HG02678 (cell line): ENCODE measurements at regions not wholly inside any gene's neighbourhood (a gene's known extent, or its start where the extent isn't known, plus 50 kb on each side); places are given as distances from the start of the nearest gene placed in this dataset.
"Not testable (repeated sequence)": the region's sequence is repeated elsewhere in the genome, so short reads cannot be mapped to it uniquely, and the experiment has no call there.

Experiments used
- ATAC-seq: cut with Tn5 transposase; IDR thresholded peaks from one replicate; pipeline ENCODE4 v1.9.1; 2021; ENCODE audit warnings: mild to moderate bottlenecking, moderate library complexity; ENCODE audit not compliant: unreplicated experiment

- ATAC-seq: no peak
Observed at GRCh38 chr2:52428224-52428623, 1339.4 kb upstream of the CHAC2 start.

DNA sequence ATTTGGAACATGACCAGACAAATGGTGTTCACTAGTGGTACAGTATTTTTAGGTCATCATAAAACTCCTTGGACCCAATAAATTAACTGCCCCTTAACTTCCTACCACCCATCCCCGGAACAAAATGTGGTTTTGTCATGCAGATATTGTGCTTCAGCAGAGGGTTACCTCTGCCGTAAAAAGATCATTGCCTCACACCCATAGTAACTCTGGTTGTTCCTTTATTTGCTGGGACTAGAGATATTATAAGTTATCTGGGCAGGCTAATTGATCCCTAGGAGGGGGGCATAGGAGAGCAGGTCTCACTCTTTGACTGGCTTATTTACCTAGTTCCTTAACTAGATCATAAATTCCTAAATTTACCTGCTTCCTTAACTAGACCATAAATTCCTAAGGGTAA is 1343.9 kb upstream of the CHAC2 start:
- no peak for ATAC-seq

DNA sequence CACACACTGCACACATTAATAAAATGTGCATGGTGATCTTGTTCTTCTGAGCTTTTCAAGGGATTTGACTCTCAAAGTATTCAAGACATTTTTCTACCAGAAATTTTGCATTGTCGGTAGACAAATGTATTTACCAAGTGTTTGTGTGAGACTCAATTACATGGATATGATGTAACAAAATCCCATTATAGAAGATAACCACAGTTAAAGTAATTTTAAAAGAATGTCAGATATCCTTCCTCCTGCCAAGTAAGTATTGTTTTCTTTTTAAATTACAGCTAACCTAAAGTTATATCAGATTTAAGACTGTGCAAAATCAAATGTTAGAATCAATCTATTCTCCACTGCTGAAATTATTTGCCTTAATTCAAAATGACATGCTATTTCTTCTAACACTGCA is 1344.5 kb upstream of the CHAC2 start:
- no peak for ATAC-seq

GRCh38 chr2:52416340-52416739 is 1351.3 kb upstream of the CHAC2 start:
- ATAC-seq: no peak

GRCh38 chr2:52414561-52415295 is 1352.9 kb upstream of the CHAC2 start:
- no peak for ATAC-seq

- ATAC-seq: not testable (repeated sequence)
Observed at GRCh38 chr2:52409308-52410118, 1358.1 kb upstream of the CHAC2 start.

GRCh38 chr2:52405980-52406379 is 1361.6 kb upstream of the CHAC2 start:
- no peak for ATAC-seq

DNA sequence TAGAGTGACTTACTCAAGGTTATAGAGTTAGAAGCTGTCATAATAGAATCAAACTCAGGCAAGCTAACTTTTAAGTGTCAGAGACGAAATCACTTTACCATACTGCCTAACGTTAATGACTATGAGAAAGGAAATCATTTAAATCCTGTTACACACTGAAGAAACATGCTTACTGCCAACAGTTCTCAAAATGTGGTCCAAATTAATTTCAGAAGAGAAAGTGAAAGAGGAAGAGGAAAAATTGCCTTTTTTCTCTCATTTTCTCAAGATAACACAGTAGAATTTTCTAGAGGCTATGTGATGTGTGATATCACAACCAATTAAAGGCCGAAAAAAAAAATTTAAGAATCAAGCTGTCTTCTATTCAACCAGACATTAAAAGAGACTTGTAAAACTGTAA is 1362.7 kb upstream of the CHAC2 start:
- no peak for ATAC-seq

DNA sequence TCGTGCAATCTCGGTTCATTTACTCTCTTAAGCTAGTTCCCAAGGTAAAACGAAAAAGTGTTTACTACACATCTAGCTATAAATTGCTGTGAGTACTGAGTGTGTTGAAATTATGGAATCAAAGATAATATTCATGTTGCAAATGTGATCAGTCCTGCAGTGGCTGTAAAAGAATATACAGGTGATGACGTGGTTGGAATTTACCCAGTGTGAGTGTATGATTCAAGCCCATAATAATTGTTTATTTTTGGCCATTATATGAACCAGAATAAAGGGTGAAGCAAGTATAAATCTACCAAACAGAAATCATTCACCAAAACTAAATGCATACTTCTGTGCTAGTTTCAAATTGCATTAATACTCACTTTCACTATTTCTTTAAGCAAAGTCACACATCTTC is 1363.6 kb upstream of the CHAC2 start:
- ATAC-seq: no peak

DNA sequence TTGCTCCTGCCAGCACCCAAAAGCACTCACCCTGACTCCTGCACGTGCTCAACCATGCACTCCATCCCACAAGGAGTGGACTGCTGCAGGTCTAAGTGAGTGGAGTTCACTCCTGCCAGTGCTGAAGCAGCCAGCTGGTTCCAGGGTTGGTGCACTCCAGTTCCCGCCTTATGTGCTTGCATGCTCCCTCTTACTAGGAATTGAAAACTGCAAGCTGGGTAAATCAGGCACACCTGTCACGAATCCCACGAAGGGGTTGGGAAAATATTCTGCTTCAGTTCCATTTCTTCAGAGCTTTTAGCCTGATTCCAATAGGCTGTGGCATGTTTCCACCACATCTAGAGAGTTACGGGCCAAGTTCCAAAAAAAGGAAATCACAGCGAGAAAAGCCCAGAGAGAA is 1365.5 kb upstream of the CHAC2 start:
- ATAC-seq: no peak

- ATAC-seq: no peak
Observed at GRCh38 chr2:52396836-52397235, 1364.9 kb upstream of the NRXN1 start.

DNA sequence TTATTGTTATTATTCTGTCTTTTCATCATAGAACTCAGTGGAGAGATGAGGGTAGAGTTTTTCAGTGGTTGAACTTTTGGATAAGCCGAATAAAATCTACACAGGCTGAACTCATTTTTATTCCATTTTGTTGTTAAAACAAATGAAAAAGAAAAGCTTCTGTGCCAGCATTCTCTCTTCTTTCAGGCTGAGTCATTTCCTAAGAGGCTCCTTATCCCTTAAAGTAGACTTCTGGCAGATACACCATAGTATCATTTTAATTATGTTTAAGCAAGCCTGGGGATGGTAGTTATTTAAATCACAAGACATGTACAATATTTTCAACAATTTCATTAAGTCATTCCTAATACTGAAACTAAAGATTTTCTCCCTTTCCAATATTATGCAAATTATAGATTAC is 1364.0 kb upstream of the NRXN1 start:
- ATAC-seq: no peak

GRCh38 chr2:52391621-52392020 is 1359.7 kb upstream of the NRXN1 start:
- no peak for ATAC-seq

DNA sequence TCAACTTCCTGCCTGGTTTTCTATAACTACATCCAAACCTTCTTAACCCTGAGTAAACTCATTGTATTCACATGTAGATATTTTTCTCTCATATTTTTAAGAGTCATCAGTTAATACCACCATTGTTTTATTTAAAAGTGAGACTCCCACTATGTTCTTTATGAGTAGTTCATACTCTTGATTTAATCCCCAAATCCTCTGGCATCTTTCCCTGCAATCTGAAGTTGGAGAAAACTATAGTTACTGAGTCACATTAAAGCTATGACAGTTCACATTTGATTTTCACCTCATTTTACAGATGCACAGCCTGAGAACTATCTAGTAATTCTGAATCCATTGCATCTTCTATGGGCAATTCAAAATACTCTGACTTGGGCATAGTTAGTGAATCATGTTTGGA is 1358.7 kb upstream of the NRXN1 start:
- ATAC-seq: no peak

- no peak for ATAC-seq
Observed at GRCh38 chr2:52387937-52388590, 1356.1 kb upstream of the NRXN1 start.

- ATAC-seq: no peak
Observed at GRCh38 chr2:52386433-52387030, 1354.6 kb upstream of the NRXN1 start.

GRCh38 chr2:52383541-52383940 is 1351.6 kb upstream of the NRXN1 start:
- ATAC-seq: no peak

DNA sequence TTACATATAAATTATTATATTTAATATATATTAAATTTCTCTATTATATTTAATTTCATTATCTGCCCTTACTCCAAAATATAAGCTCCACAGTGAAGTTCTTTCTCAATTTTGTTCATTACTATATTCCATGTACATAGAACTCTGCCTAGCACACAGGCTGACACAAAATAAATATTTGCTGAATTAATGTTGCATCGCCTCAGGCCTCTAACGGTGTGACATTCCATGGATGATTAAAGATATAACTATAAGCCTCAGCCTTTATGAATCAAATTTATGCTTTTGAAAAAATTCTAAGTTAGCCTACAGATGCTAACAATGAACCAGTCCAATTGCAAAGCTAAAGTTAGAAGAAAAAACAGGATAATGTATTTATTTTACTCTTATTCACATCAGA is 1337.2 kb upstream of the NRXN1 start:
- no peak for ATAC-seq

GRCh38 chr2:52368141-52368540 is 1336.2 kb upstream of the NRXN1 start:
- no peak for ATAC-seq

DNA sequence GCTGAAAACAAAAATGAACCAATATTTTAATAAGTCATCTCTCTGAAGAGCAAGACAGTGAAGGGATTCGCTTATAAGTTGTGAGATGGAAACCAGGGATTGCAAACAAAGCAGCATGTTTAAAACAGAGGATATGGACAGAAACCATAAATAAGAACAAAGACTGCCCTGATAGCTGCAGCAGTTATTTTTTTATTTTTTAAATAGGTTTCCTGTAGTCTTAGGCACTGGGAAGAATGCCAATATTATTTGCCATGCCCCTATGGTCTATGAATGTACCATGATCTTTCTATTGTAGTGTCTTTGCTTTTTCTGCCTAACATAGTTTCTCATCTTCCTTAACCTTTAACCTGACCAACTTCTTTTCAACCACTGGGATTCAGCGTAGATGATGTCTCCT is 1334.0 kb upstream of the NRXN1 start:
- ATAC-seq: no peak

DNA sequence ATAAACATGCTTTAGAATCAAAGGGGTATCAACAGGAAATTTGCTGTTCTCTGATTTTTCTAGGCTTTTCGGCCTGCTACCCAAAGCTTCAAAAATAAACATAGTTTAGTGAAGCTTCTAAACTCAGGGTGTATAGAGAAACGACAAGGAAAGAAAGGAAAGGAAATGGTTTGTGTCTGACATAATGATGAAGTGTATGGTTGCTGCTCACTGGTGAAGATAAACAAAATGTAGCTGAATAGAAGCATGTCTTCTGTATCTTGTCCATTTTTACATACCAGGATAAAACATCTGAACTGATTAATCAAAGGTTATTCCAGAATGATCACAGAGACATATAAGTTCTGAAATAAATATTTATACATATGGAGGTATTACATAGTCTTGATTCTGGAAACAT is 1324.6 kb upstream of the NRXN1 start:
- ATAC-seq: no peak

- no peak for ATAC-seq
Observed at GRCh38 chr2:52347292-52347691, 1315.4 kb upstream of the NRXN1 start.
